ENCODE measurements at regions not wholly inside any gene's neighbourhood (a gene's known extent, or its start where the extent isn't known, plus 50 kb on each side); places are given as distances from the start of the nearest gene placed in this dataset.

GRCh38 chr13:66205807-66206206, 1024.3 kb downstream of the PCDH9 start:
- Mint-ChIP-seq H3K36me3 (ENCODE audit: insufficient read depth in 1 of 3, low read depth in 3 of 3) (no peaks in the 10 kb centered on the region; a peak in 1 of 7 replicates), H3K27ac (no peak overlapping the region), H3K4me1 (no peaks in the 10 kb centered on the region), H3K27me3 (ENCODE audit: low read depth) (peaks cover 33% of the 10 kb centered on the region), H3K4me3 (no peak overlapping the region), H3K9me3 (peaks cover 0 to 9% of the 10 kb centered on the region in 2 experiments; a peak in 3 of 5 replicates)
- TF ChIP-seq CTCF (conservative IDR thresholded peaks at IDR 0.05) = no peak
- H3K23me2 ChIP-seq (ENCODE audit: insufficient read length, low read depth, low read length, poor library complexity, severe bottlenecking) = no peaks in the 10 kb centered on the region
- no CpG with 5 or more reads among the region's 2 CpGs for WGBS (ENCODE audit: extremely low coverage, insufficient read length, low lambda C conversion rate)
- H3K9me3 ChIP-seq (ENCODE audit: control insufficient read depth, low read depth, low read length) = no peaks in the 10 kb centered on the region
- no peak overlapping the region for H3K18ac ChIP-seq (ENCODE audit: insufficient read length, low read depth, low read length)
- H4K8ac ChIP-seq (replicated peaks; ENCODE audit: insufficient read length, low read depth, low read length) = no peak overlapping the region
- no peaks in the 10 kb centered on the region for H3K79me1 ChIP-seq (ENCODE audit: insufficient read depth, low read depth, low read length, poor library complexity, severe bottlenecking)
- H3K56ac ChIP-seq (ENCODE audit: insufficient read length, low read depth, low read length) = no peak overlapping the region
- H3K9ac ChIP-seq (ENCODE audit: extremely low read depth, insufficient read length, low read length) = no peak overlapping the region
- no peaks in the 10 kb centered on the region for H3K4me1 ChIP-seq (ENCODE audit: insufficient read depth, low read length)
- H3K27me3 ChIP-seq (ENCODE audit: insufficient read depth, low read length) = no peaks in the 10 kb centered on the region
- no peak overlapping the region for H2AK5ac ChIP-seq (ENCODE audit: insufficient read length, low read length)
- H3K4me2 ChIP-seq (ENCODE audit: insufficient read depth, insufficient read length, low read length) = no peak overlapping the region
- no peak overlapping the region for H4K91ac ChIP-seq (ENCODE audit: insufficient read length, low read depth, low read length)
- H2AFZ ChIP-seq (ENCODE audit: low read length) = no peak overlapping the region
- no peaks in the 10 kb centered on the region for H4K20me1 ChIP-seq (ENCODE audit: control insufficient read depth, insufficient read depth, insufficient read length)
- no peak overlapping the region for H2BK12ac ChIP-seq (ENCODE audit: insufficient read length, low read depth, low read length)
- no peak for DNase-seq
- H3K27ac ChIP-seq (ENCODE audit: insufficient read length, low read depth, low read length) = no peak overlapping the region
- no peak overlapping the region for H3K23ac ChIP-seq (ENCODE audit: insufficient read length, low read depth, low read length)
- no peak overlapping the region for H3T11ph ChIP-seq (ENCODE audit: low read length)
- no peak overlapping the region for H2BK15ac ChIP-seq (ENCODE audit: low read depth, low read length)
- H2BK5ac ChIP-seq (ENCODE audit: insufficient read length, low read length) = no peak overlapping the region
- no peaks in the 10 kb centered on the region for H3K79me2 ChIP-seq (ENCODE audit: insufficient read depth, low read length)
- H2BK120ac ChIP-seq (ENCODE audit: low read depth, low read length, poor library complexity, severe bottlenecking) = no peak overlapping the region
- no peak overlapping the region for H3K4ac ChIP-seq (ENCODE audit: low read depth, low read length)
- no peak overlapping the region for H2BK20ac ChIP-seq (ENCODE audit: low read depth, low read length, poor library complexity, severe bottlenecking)
- H3K14ac ChIP-seq (ENCODE audit: insufficient read depth, low read length) = no peak overlapping the region
- no peak overlapping the region for H4K5ac ChIP-seq (ENCODE audit: insufficient read length, low read depth, low read length)
